ENCODE measurements at regions not wholly inside any gene's neighbourhood (a gene's known extent, or its start where the extent isn't known, plus 50 kb on each side); places are given as distances from the start of the nearest gene placed in this dataset.

DNA sequence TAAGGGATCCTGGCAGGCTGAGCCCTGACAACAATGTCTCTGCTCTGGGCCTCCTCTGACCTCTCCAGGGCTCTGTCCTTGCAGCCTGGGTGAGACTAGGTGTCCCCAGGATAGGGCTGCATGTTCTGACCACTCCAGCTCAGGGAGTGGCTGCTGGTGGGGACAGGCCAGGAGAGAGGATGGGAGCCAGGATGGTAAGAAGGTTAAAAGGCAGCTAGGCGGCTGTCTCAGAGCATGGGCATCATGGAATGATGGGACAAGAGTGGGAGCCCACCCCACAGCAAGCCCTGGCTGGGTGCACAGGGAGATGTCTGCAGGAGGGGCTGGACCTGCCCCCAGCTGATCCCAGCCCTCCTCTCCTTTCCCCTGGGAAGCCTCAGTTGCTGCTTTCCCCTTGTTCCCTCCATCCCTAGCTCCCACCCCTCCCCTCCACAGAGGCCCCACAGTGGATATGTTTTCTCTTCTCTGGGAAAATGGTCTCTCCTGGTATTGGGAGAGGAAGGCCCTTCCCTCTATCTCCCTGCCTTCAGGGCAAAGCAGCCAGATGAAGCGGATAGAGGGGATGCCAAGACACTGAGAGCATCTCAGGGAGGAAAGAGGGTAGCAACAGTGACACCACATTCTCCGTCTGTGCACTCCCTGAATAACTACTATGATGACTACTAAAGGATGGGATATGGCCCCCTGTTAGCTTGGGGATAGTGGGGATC, 334.3 kb downstream of the DYSF start:
- H3F3A ChIP-seq (ENCODE audit: insufficient read depth, low read depth): peaks cover 30% of the 10 kb centered on the region
- H3K27me3 ChIP-seq (ENCODE audit: insufficient read depth, low read depth): no peaks in the 10 kb centered on the region
- no peak overlapping the region for H2AFZ ChIP-seq
- CTCF ChIA-PET: no interaction called here
- H3K36me3 ChIP-seq (ENCODE audit: low read depth): no peaks in the 10 kb centered on the region
- TF ChIP-seq EZH2 (IDR thresholded peaks at IDR 0.05; ENCODE audit: low read depth): no peak
- TF ChIP-seq, protein P1, sequence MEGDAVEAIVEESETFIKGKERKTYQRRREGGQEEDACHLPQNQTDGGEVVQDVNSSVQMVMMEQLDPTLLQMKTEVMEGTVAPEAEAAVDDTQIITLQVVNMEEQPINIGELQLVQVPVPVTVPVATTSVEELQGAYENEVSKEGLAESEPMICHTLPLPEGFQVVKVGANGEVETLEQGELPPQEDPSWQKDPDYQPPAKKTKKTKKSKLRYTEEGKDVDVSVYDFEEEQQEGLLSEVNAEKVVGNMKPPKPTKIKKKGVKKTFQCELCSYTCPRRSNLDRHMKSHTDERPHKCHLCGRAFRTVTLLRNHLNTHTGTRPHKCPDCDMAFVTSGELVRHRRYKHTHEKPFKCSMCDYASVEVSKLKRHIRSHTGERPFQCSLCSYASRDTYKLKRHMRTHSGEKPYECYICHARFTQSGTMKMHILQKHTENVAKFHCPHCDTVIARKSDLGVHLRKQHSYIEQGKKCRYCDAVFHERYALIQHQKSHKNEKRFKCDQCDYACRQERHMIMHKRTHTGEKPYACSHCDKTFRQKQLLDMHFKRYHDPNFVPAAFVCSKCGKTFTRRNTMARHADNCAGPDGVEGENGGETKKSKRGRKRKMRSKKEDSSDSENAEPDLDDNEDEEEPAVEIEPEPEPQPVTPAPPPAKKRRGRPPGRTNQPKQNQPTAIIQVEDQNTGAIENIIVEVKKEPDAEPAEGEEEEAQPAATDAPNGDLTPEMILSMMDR (conservative IDR thresholded peaks at IDR 0.05): no peak
- peaks cover 36% of the 10 kb centered on the region for H3K4me1 ChIP-seq (replicated peaks; ENCODE audit: insufficient read depth)
- no peak overlapping the region for H3K4me2 ChIP-seq
- H3K9me3 ChIP-seq (ENCODE audit: insufficient read depth, low read depth): no peaks in the 10 kb centered on the region
- POLR2A ChIA-PET (ENCODE audit: unreplicated experiment): no interaction called here
- intact Hi-C loops (cut with micrococcal nuclease; ENCODE audit: unreplicated experiment): loop anchor here (5.0 kb wide), 1 partner anchor 365 kb away; no protein-coding TSS in a partner anchor
- no peak for DNase-seq
- H4K20me1 ChIP-seq (ENCODE audit: insufficient read depth): no peaks in the 10 kb centered on the region
- H3K4me3 ChIP-seq: no peak overlapping the region
- no peak overlapping the region for H3K27ac ChIP-seq
- H3K79me2 ChIP-seq (ENCODE audit: low read depth): no peaks in the 10 kb centered on the region
- no TSS peak for BruUV-seq (replicated peaks)
- no peaks in the 10 kb centered on the region for H3K9me2 ChIP-seq (ENCODE audit: insufficient read depth)

- H3K4me1 ChIP-seq (replicated peaks; ENCODE audit: insufficient read depth): peaks cover 41% of the 10 kb centered on the region
- H3K4me2 ChIP-seq: no peak overlapping the region
- DNase-seq: no peak
- no peak overlapping the region for H3K4me3 ChIP-seq
- H3K36me3 ChIP-seq (ENCODE audit: low read depth): no peaks in the 10 kb centered on the region
- TF ChIP-seq, protein P1 (conservative IDR thresholded peaks at IDR 0.05): no peak
- TF ChIP-seq EZH2 (IDR thresholded peaks at IDR 0.05; ENCODE audit: low read depth): no peak
- no peak overlapping the region for H3K27ac ChIP-seq
- ChIA-PET POLR2A (ENCODE audit: unreplicated experiment) (interaction anchor here (0.7 kb wide), 1 partner anchor 21 kb away, joined by 4 read pairs; no protein-coding TSS in a partner anchor), CTCF (no interaction called here)
- H2AFZ ChIP-seq: no peak overlapping the region
- no peaks in the 10 kb centered on the region for H4K20me1 ChIP-seq (ENCODE audit: insufficient read depth)
- H3K9me2 ChIP-seq (ENCODE audit: insufficient read depth): no peaks in the 10 kb centered on the region
- intact Hi-C loops (cut with micrococcal nuclease; ENCODE audit: unreplicated experiment): loop anchor here (5.0 kb wide), 1 partner anchor 365 kb away; no protein-coding TSS in a partner anchor
- H3K9me3 ChIP-seq (ENCODE audit: insufficient read depth, low read depth): no peaks in the 10 kb centered on the region
- no peaks in the 10 kb centered on the region for H3K79me2 ChIP-seq (ENCODE audit: low read depth)
- peaks cover 31% of the 10 kb centered on the region for H3F3A ChIP-seq (ENCODE audit: insufficient read depth, low read depth)
- BruUV-seq (replicated peaks): no TSS peak
- H3K27me3 ChIP-seq (ENCODE audit: insufficient read depth, low read depth): no peaks in the 10 kb centered on the region
Observed at GRCh38 chr2:71787108-71787415, 333.7 kb downstream of the DYSF start.

DNA sequence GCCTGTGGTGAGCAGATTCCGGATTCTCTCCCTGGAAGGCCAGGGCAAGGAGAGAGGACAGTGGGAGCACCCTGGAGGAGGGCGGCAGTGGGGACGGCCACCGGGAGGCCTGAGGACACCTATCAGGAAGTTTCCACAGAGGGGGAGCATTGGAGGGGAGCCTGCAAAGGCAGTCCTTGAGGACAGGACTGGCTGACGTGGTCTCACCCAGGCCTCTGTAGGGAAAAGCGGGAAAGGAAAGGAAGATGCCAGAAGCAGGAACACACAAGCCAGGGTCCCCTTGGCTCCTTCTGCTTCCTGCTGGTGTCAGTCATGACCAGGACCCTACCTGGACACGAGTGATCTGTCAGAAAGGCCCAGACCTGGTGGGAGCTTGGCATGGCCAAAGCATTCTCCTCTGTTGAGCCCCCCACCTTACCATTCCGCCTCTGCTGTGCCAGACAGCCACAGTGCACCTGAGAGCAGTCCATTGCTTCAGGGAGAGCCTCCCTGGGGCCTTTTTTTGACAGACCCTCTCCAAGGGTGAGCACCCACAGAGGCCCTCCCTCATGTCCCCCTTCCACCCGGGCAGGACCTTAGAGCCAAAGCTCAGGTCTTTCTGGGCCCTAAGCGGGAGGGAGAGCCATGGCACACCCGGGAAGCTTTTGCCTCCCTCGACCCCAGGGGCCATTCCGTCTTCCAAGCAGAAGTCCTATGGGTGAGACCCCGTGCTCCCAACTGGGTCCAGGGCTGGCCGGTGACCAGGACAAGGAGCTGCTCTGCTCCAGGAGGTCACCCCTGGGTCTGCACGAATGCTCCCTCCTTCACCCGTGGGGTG, 333.1 kb downstream of the DYSF start:
- CTCF ChIA-PET: no interaction called here
- intact Hi-C loops (cut with micrococcal nuclease; ENCODE audit: unreplicated experiment): loop anchor here (5.0 kb wide), 1 partner anchor 366 kb away; no protein-coding TSS in a partner anchor
- no peak for TF ChIP-seq EZH2 (IDR thresholded peaks at IDR 0.05; ENCODE audit: low read depth)
- TF ChIP-seq, protein P1 (conservative IDR thresholded peaks at IDR 0.05): no peak

More for the DNA sequence above, 333.1 kb downstream of the DYSF start:
- no peaks in the 10 kb centered on the region for H3K79me2 ChIP-seq (ENCODE audit: low read depth)
- no peaks in the 10 kb centered on the region for H3K9me2 ChIP-seq (ENCODE audit: insufficient read depth)
- no TSS peak for BruUV-seq (replicated peaks)
- H3K27ac ChIP-seq: no peak overlapping the region
- H3K4me3 ChIP-seq: no peak overlapping the region
- no peaks in the 10 kb centered on the region for H3K27me3 ChIP-seq (ENCODE audit: insufficient read depth, low read depth)
- peaks cover 31% of the 10 kb centered on the region for H3F3A ChIP-seq (ENCODE audit: insufficient read depth, low read depth)
- peaks cover 41% of the 10 kb centered on the region for H3K4me1 ChIP-seq (replicated peaks; ENCODE audit: insufficient read depth)
- no peaks in the 10 kb centered on the region for H4K20me1 ChIP-seq (ENCODE audit: insufficient read depth)
- no peaks in the 10 kb centered on the region for H3K36me3 ChIP-seq (ENCODE audit: low read depth)
- POLR2A ChIA-PET (ENCODE audit: unreplicated experiment): interaction anchor here (0.7 kb wide), 1 partner anchor 21 kb away, joined by 4 read pairs; no protein-coding TSS in a partner anchor
- H3K9me3 ChIP-seq (ENCODE audit: insufficient read depth, low read depth): no peaks in the 10 kb centered on the region
- no peak for DNase-seq
- H3K4me2 ChIP-seq: no peak overlapping the region
- no peak overlapping the region for H2AFZ ChIP-seq

Measured in PC-9 (cell line).